IMR-90 (cell line): ENCODE measurements at regions not wholly inside any gene's neighbourhood (a gene's known extent, or its start where the extent isn't known, plus 50 kb on each side); places are given as distances from the start of the nearest gene placed in this dataset.

ENCODE experiments used
- CTCF ChIP-seq: conservative IDR thresholded peaks from 2 replicates; pipeline ENCODE4 v1.5.1; 2012; ENCODE audit warnings: mild to moderate bottlenecking, low read depth, low read length, improper control_type of control experiment
- ELK1 ChIP-seq: fragments of 150-350 bp; IDR thresholded peaks from 2 replicates; pipeline ENCODE4 v1.6.1; 2016; ENCODE audit warnings: low read depth, mild to moderate bottlenecking, low read length, moderate library complexity, borderline replicate concordance
- MAFK ChIP-seq: IDR thresholded peaks from 2 replicates; pipeline ENCODE4 v1.6.1; 2012; ENCODE audit warnings: low read depth, low read length, improper control_type of control experiment
- MXI1 ChIP-seq: IDR thresholded peaks from 2 replicates; pipeline ENCODE4 v1.6.1; 2012; ENCODE audit warnings: low read depth, mild to moderate bottlenecking, low read length, moderate library complexity, borderline replicate concordance
- POLR2A ChIP-seq: IDR thresholded peaks from 2 replicates; pipeline ENCODE4 v1.6.1; 2012; ENCODE audit warnings: mild to moderate bottlenecking, low read depth, low read length
- RAD21 ChIP-seq: IDR thresholded peaks from 2 replicates; pipeline ENCODE4 v1.6.1; 2012; ENCODE audit warnings: low read length, improper control_type of control experiment
- RFX5 ChIP-seq: IDR thresholded peaks from 2 replicates; pipeline ENCODE4 v1.8.0; 2012; ENCODE audit warnings: low read depth, mild to moderate bottlenecking, low read length, moderate library complexity
- SMC3 ChIP-seq: fragments of 150-350 bp; IDR thresholded peaks from 2 replicates; pipeline ENCODE4 v1.6.1; 2016; ENCODE audit warnings: low read depth, mild to moderate bottlenecking, antibody characterized with exemption, low read length, moderate library complexity
- USF2 ChIP-seq: fragments of 150-350 bp; IDR thresholded peaks from 2 replicates; pipeline ENCODE4 v1.6.1; 2017; ENCODE audit warnings: mild to moderate bottlenecking, antibody characterized with exemption, low read length, low read depth

- no peak for TF ChIP-seq POLR2A
- no peak for TF ChIP-seq ELK1
- no peak for TF ChIP-seq CTCF
- no peak for TF ChIP-seq MAFK
- TF ChIP-seq RFX5: no peak
- no peak for TF ChIP-seq SMC3
- TF ChIP-seq MXI1: no peak
- TF ChIP-seq RAD21: no peak
- no peak for TF ChIP-seq USF2
Measured at GRCh38 chr2:217124050-217124449, 264.2 kb upstream of the TNP1 start.
